K562 (cell line): ENCODE measurements at regions not wholly inside any gene's neighbourhood (a gene's known extent, or its start where the extent isn't known, plus 50 kb on each side); places are given as distances from the start of the nearest gene placed in this dataset.

Experiments
- ATAC-seq: fragments of 200-7000 bp; cut with Tn5 transposase; 3 replicates; pipeline ENCODE4 v1.9.1; 2020; ENCODE audit warnings: moderate library complexity
- BruUV-seq: library from RNA; stranded (reverse); fragments of 400-500 nt; replicated peaks from 2 replicates; lab custom pipeline; 2021; lab: Mats Ljungman, UMichigan
- CTCF ChIA-PET: fragments of 300-600 bp; formaldehyde crosslinking; extraction: SDS; loops from one replicate; lab custom pipeline; 2021; ENCODE audit warnings: low intra/inter-chr PET ratio; lab: Yijun Ruan, JAX
- POLR2A ChIA-PET: fragments of 300-600, 350-650 bp; sonication (Branson Sonifier 250); formaldehyde crosslinking; extraction: SDS; loops from one replicate; lab custom pipeline; 2021; ENCODE audit warnings: antibody characterized with exemption, inconsistent platforms; lab: Yijun Ruan, JAX
- DNase-seq, 4 experiments: peaks; one replicate each; pipeline versions ENCODE4 v3.0.0 to v3.0.0-alpha.2; 2011 to 2018; ENCODE audit warnings: low spot score in 3 of 4, mixed read lengths in 3 of 4; ENCODE audit errors: extremely low read depth in 1 of 4
- FAIRE-seq: peaks from 2 replicates; lab custom pipeline; 2011; peaks lifted over from hg19 to GRCh38; lab: Jason Lieb, UNC
- H2AFZ ChIP-seq: 2 replicates; pipeline ENCODE4 v1.6.0; 2011; ENCODE audit warnings: low read depth, low read length, control low read depth, inconsistent platforms
- H3K27ac ChIP-seq: fragments of 200-600 bp; 3 replicates; pipeline ENCODE4 v1.8.0; 2011; ENCODE audit warnings: low read depth, mild to moderate bottlenecking, control low read depth, inconsistent platforms, low read length, moderate library complexity, mixed read lengths; ENCODE audit errors: extremely low read depth
- H3K27me3 ChIP-seq, 2 experiments: fragments of 300-600 bp in 1 of 2; 2 replicates in 1 of 2; 3 replicates in 1 of 2; pipeline versions ENCODE4 v1.6.0 to v1.8.0; 2011; ENCODE audit warnings: inconsistent platforms in 2 of 2, low read length in 2 of 2, mild to moderate bottlenecking in 1 of 2, mixed read lengths in 1 of 2, moderate library complexity in 1 of 2; ENCODE audit not compliant: control insufficient read depth in 2 of 2, insufficient read depth in 2 of 2
- H3K36me3 ChIP-seq: fragments of 300-600 bp; 3 replicates; pipeline ENCODE4 v1.8.0; 2011; ENCODE audit warnings: mild to moderate bottlenecking, low read length, inconsistent platforms; ENCODE audit not compliant: control insufficient read depth, insufficient read depth
- H3K4me1 ChIP-seq, 2 experiments: fragments of 200-600 bp in 1 of 2; replicated peaks in 1 of 2; 2 replicates in 1 of 2; 3 replicates in 1 of 2; pipeline versions ENCODE4 v1.5.1 to v1.8.0; 2011; ENCODE audit warnings: inconsistent platforms in 2 of 2, low read length in 2 of 2, mild to moderate bottlenecking in 1 of 2, mixed read lengths in 1 of 2, moderate library complexity in 1 of 2; ENCODE audit not compliant: control insufficient read depth in 2 of 2, insufficient read depth in 2 of 2
- H3K4me2 ChIP-seq: 2 replicates; pipeline ENCODE4 v1.6.1; 2011; ENCODE audit warnings: low read length, control low read depth, inconsistent platforms, mixed read lengths; ENCODE audit not compliant: insufficient read depth
- H3K4me3 ChIP-seq: fragments of 200-600 bp; sonication (generic), shearing (Covaris generic); 2 replicates; pipeline ENCODE4 v1.5.1; 2016; ENCODE audit warnings: control low read depth, inconsistent platforms
- H3K79me2 ChIP-seq: fragments of 200-600 bp; 3 replicates; pipeline ENCODE4 v1.8.0; 2011; ENCODE audit warnings: low read length, inconsistent platforms; ENCODE audit not compliant: control insufficient read depth, insufficient read depth
- H3K9ac ChIP-seq, 2 experiments: 2 replicates each; pipeline versions ENCODE4 v1.6.0 to v1.6.1; 2011; ENCODE audit warnings: low read depth in 2 of 2, low read length in 2 of 2, control low read depth in 1 of 2, inconsistent platforms in 1 of 2, mild to moderate bottlenecking in 1 of 2, mixed read lengths in 1 of 2; ENCODE audit not compliant: insufficient read depth in 1 of 2
- H3K9me1 ChIP-seq: one replicate; pipeline ENCODE4 v1.6.0; 2011; ENCODE audit warnings: inconsistent platforms, mild to moderate bottlenecking, low read length, moderate library complexity; ENCODE audit not compliant: control insufficient read depth, insufficient read depth
- H3K9me3 ChIP-seq: replicated peaks from 2 replicates; pipeline ENCODE4 v1.5.1; 2011; ENCODE audit warnings: low read depth, low read length, inconsistent platforms; ENCODE audit not compliant: control insufficient read depth, insufficient read depth
- H4K20me1 ChIP-seq: replicated peaks from 2 replicates; pipeline ENCODE4 v1.6.1; 2011; ENCODE audit warnings: low read length, inconsistent platforms, mixed read lengths; ENCODE audit not compliant: control insufficient read depth, insufficient read depth
- BACH1 ChIP-seq: fragments of 200-800 bp; sonication (Bioruptor generic); IDR thresholded peaks from 2 replicates; pipeline ENCODE4 v1.6.1; 2016; ENCODE audit warnings: missing genetic modification characterization, missing compliant biosample characterization
- ELF4 ChIP-seq: fragments of 450-650 bp; formaldehyde crosslinking; IDR thresholded peaks from 2 replicates; pipeline ENCODE4 v1.4.0; 2022; ENCODE audit warnings: missing genetic modification characterization
- ETV1 ChIP-seq: fragments of 450-650 bp; conservative IDR thresholded peaks from 2 replicates; pipeline ENCODE4 v1.6.1; 2016; ENCODE audit warnings: missing genetic modification characterization, control low read depth, low read depth, missing compliant biosample characterization
- FOXA3 ChIP-seq, 2 experiments: fragments of 450-650 bp in 1 of 2; sonication (generic) in 1 of 2; formaldehyde crosslinking; IDR thresholded peaks in 1 of 2; conservative IDR thresholded peaks in 1 of 2; 2 replicates each; pipeline versions ENCODE4 v1.4.0 to v1.8.0; 2020 to 2022; ENCODE audit warnings: mild to moderate bottlenecking in 2 of 2, missing genetic modification reagents in 1 of 2
- MIER1 ChIP-seq: fragments of 450-650 bp; IDR thresholded peaks from 2 replicates; pipeline ENCODE4 v1.6.1; 2016; ENCODE audit warnings: antibody characterized with exemption, mild to moderate bottlenecking, low read depth
- NONO ChIP-seq, 2 experiments: fragments of 200-400 bp in 1 of 2; fragments of 450-650 bp in 1 of 2; formaldehyde crosslinking in 1 of 2; IDR thresholded peaks; 2 replicates each; pipeline ENCODE4 v1.6.1; 2017; ENCODE audit warnings: low read depth in 2 of 2, mild to moderate bottlenecking in 2 of 2, moderate library complexity in 2 of 2, low read length in 1 of 2
- PRPF4 ChIP-seq: fragments of 200-400 bp; formaldehyde crosslinking; IDR thresholded peaks from one replicate; pipeline ENCODE4 v1.6.1; 2017; ENCODE audit warnings: low read length, low read depth, mild to moderate bottlenecking; ENCODE audit not compliant: insufficient read depth, poor library complexity, severe bottlenecking
- RFX1 ChIP-seq: fragments of 450-650 bp; IDR thresholded peaks from 2 replicates; pipeline ENCODE4 v1.6.1; 2016; ENCODE audit warnings: mild to moderate bottlenecking, moderate library complexity
- SETDB1 ChIP-seq: IDR thresholded peaks from one replicate; pipeline ENCODE4 v1.6.1; 2012; ENCODE audit warnings: low read length, control low read depth, inconsistent platforms
- SMARCE1 ChIP-seq: fragments of 450-650 bp; IDR thresholded peaks from 2 replicates; pipeline ENCODE4 v1.7.1; 2016; ENCODE audit warnings: mild to moderate bottlenecking
- SREBF2 ChIP-seq: sonication (generic); formaldehyde crosslinking; IDR thresholded peaks from 2 replicates; pipeline ENCODE4 v1.4.0; 2020; ENCODE audit warnings: mild to moderate bottlenecking, missing genetic modification reagents
- YY1 ChIP-seq, 3 experiments: IDR thresholded peaks; 2 replicates each; pipeline ENCODE4 v1.6.1; 2011; ENCODE audit warnings: low read length in 2 of 3, mild to moderate bottlenecking in 2 of 3, moderate library complexity in 2 of 3, borderline replicate concordance in 1 of 3, control low read depth in 1 of 3, low read depth in 1 of 3; ENCODE audit not compliant: insufficient read depth in 3 of 3, insufficient replicate concordance in 2 of 3, control insufficient read depth in 1 of 3, insufficient read length in 1 of 3; ENCODE audit errors: extremely low read depth in 1 of 3
- ZFP1 ChIP-seq: fragments of 450-650 bp; formaldehyde crosslinking; IDR thresholded peaks from 2 replicates; pipeline ENCODE4 v1.4.0; 2020; ENCODE audit warnings: mild to moderate bottlenecking, mixed read lengths
- ZNF586 ChIP-seq: fragments of 450-650 bp; formaldehyde crosslinking; conservative IDR thresholded peaks from 2 replicates; pipeline ENCODE4 v1.4.0; 2020; ENCODE audit warnings: mild to moderate bottlenecking, moderate library complexity
- ZSCAN32 ChIP-seq: fragments of 450-650 bp; formaldehyde crosslinking; IDR thresholded peaks from 2 replicates; pipeline ENCODE4 v1.4.0; 2020; ENCODE audit warnings: mild to moderate bottlenecking, moderate library complexity
- WGBS: fragments of 100-300 bp; shearing (Covaris generic); methylation state at CpG from one replicate; pipeline ENCODE4 v1.1.6; 2016; ENCODE audit warnings: low coverage, mixed read lengths; ENCODE audit not compliant: insufficient coverage; ENCODE audit errors: missing lambda C conversion rate; 5-methylcytosine and 5-hydroxymethylcytosine counted together
- in situ Hi-C: fragments of 300-500 bp; cut with MboI; formaldehyde crosslinking; loops from 4 replicates; pipeline ENCODE4 v1.15.0; 2018; ENCODE audit warnings: inconsistent platforms, mixed read lengths
- intact Hi-C: fragments of 100-400 bp; cut with micrococcal nuclease; formaldehyde crosslinking; loops from 2 replicates; pipeline ENCODE4 v1.14.2; 2022
- TF ChIP-seq, protein P1 (sequence below), 2 experiments: IDR thresholded peaks; 2 replicates each; pipeline ENCODE4 v1.6.1; 2012; ENCODE audit warnings: improper control_type of control experiment in 2 of 2, low read depth in 2 of 2, low read length in 2 of 2, borderline replicate concordance in 1 of 2
- TF ChIP-seq, protein P2 (sequence below): sonication (generic); IDR thresholded peaks from 2 replicates; pipeline ENCODE4 v1.6.1; 2016

DNA sequence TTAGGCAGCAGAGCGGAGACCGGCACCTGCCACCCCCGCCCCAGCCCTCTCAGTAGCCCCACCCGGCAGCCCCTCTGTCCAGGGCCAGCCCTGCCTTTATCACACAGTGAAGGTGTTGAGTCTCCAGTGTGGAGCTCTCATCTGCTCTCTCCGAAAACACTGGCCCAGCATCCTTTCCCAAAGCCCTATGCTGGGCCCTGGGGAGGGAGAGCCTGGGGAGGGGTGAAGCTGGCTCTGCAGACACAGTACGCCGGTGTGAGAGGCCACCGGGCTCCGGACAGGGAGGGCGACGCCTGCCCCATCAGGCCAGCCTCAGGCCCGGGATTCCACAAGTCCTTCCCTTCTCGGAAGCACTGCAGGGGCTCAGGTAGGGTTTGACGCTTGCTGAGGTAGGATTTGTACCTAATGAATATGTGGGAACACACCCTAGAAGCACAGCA is 186.9 kb downstream of the ERMARD start:
- Histone ChIP-seq H3K36me3 (no peaks in the 10 kb centered on the region), H4K20me1 (peaks cover 11% of the 10 kb centered on the region; the same call in 1 of the 2 replicates), H3K4me2 (no peak overlapping the region), H3K27ac (no peak overlapping the region), H3K9me1 (no peaks in the 10 kb centered on the region), H3K4me1 (no peaks in the 10 kb centered on the region; a peak in 1 of 5 replicates), H3K9me3 (no peaks in the 10 kb centered on the region), H3K9ac (no peak overlapping the region)
- ChIA-PET CTCF (no interaction called here), POLR2A (no interaction called here)
- no TSS peak for BruUV-seq
- WGBS = 2% methylated on average over 12 of the region's 14 CpGs
- in situ Hi-C loops = no loop called here
- FAIRE-seq (no peak), DNase-seq (no peak)
- intact Hi-C loops = no loop called here
- no peak for TF ChIP-seq YY1 (IDR thresholded peaks at IDR 0.05; ENCODE audit: borderline replicate concordance in 1 of 3, control insufficient read depth in 1 of 3, extremely low read depth in 1 of 3, insufficient read depth in 3 of 3, insufficient read length in 1 of 3, insufficient replicate concordance in 2 of 3, low read depth in 1 of 3, low read length in 2 of 3)
- TF ChIP-seq ELF4 (CRISPR knock-in tag) = no peak
- TF ChIP-seq ZFP1 (CRISPR knock-in tag) = no peak
- no peak for TF ChIP-seq ETV1 (tag)
- no peak for TF ChIP-seq MIER1
- TF ChIP-seq ZSCAN32 (CRISPR knock-in tag) = no peak
- TF ChIP-seq, protein P1, sequence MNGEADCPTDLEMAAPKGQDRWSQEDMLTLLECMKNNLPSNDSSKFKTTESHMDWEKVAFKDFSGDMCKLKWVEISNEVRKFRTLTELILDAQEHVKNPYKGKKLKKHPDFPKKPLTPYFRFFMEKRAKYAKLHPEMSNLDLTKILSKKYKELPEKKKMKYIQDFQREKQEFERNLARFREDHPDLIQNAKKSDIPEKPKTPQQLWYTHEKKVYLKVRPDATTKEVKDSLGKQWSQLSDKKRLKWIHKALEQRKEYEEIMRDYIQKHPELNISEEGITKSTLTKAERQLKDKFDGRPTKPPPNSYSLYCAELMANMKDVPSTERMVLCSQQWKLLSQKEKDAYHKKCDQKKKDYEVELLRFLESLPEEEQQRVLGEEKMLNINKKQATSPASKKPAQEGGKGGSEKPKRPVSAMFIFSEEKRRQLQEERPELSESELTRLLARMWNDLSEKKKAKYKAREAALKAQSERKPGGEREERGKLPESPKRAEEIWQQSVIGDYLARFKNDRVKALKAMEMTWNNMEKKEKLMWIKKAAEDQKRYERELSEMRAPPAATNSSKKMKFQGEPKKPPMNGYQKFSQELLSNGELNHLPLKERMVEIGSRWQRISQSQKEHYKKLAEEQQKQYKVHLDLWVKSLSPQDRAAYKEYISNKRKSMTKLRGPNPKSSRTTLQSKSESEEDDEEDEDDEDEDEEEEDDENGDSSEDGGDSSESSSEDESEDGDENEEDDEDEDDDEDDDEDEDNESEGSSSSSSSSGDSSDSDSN (IDR thresholded peaks at IDR 0.05; ENCODE audit: borderline replicate concordance in 1 of 2, low read depth in 2 of 2, low read length in 2 of 2) = no peak
- no peak for TF ChIP-seq ZNF586 (CRISPR knock-in tag)
- TF ChIP-seq SREBF2 (CRISPR knock-in tag) = no peak
- TF ChIP-seq BACH1 (tag) = no peak
- no peak for TF ChIP-seq NONO (IDR thresholded peaks at IDR 0.05; ENCODE audit: low read depth in 2 of 2, low read length in 1 of 2)
- TF ChIP-seq, protein P2, sequence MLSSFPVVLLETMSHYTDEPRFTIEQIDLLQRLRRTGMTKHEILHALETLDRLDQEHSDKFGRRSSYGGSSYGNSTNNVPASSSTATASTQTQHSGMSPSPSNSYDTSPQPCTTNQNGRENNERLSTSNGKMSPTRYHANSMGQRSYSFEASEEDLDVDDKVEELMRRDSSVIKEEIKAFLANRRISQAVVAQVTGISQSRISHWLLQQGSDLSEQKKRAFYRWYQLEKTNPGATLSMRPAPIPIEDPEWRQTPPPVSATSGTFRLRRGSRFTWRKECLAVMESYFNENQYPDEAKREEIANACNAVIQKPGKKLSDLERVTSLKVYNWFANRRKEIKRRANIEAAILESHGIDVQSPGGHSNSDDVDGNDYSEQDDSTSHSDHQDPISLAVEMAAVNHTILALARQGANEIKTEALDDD = no peak
- TF ChIP-seq SMARCE1 = no peak
- no peak for TF ChIP-seq RFX1
- no peak for TF ChIP-seq FOXA3 (CRISPR knock-in tag; conservative IDR thresholded peaks at IDR 0.05 in 1 of 2, IDR thresholded peaks at IDR 0.05 in 1 of 2)
- TF ChIP-seq SETDB1 = no peak
- TF ChIP-seq PRPF4 = no peak
- TF ChIP-seq, all 486 proteins: peak for 0
- no peaks in the 10 kb centered on the region for H3K79me2 ChIP-seq
- no peak overlapping the region for H3K4me3 ChIP-seq
- no peak overlapping the region for H2AFZ ChIP-seq
- H3K27me3 ChIP-seq = peaks cover 73 to 86% of the 10 kb centered on the region in 2 experiments
- no peak for ATAC-seq
